ENCODE measurements at regions not wholly inside any gene's neighbourhood (a gene's known extent, or its start where the extent isn't known, plus 50 kb on each side); places are given as distances from the start of the nearest gene placed in this dataset.

DNA sequence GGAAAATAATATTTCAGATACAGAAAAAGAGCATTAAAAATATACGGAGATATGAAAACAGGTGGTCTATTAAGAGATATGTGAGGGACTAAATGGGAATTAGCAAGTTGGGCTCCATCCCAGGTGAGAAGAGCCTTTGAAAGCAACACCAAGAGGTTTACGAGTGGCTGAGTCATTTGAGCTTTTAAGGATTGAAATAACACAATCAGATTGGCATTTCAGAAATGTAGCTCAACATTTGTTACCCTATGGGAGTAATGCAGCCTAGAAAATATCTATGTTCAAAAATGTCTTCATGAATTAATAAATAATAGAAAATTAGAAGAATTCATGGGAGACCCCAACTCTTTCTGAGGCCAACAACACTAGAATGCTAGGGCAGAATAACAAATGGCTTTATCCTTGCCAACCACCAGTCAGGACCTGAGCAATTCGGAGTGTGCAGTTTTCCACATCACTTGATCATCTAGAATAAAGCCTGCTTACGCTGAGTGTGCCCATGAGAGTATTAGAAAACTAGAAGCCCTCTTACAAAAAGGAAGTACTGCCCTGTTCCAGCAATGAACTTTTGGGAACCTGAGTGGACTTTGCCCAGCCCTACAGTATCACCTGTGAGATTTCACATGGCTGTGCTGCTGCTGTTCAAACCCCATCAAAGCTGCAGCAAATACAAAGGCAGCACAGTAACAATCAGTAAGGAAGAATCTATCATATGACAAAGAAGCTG is 538.0 kb upstream of the CAMK1G start:
- no peak for DNase-seq

DNA sequence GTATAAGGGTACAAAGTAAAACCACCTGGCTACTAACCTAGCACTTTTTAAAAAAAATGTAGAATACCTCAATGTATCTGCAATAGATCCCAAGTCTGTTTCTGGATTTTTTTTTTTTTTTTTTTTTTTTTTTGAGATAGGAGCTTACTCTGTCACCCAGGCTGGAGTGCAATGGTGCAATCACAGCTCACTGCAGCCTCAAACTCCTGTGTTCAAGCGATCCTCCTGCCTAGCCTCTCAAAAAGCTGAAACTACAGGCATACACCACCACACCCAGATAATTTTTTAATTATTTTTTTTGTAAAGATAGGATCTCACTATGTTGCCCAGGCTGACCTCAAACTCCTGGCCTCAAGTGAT is 537.5 kb upstream of the CAMK1G start:
- no peak for DNase-seq

DNA sequence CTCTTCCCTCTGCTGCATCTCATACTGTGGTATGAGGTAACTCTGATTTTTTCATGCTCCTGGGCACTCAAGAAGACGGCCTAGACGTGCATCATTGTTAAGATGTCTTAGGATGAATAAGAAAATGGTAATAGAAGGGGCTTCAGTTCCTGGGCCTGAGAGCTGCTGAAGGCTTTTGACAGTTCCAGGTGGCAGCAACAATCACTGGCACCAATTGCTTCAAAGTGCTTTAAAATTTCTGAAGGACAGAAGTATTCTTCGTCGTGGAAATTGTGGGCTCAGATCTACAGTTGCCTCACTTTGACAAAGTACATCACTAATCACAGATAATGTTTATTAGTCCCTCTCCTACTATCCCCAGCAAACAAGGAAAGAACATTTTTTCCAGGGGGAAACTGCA is 536.6 kb upstream of the CAMK1G start:
- no peak for DNase-seq

DNA sequence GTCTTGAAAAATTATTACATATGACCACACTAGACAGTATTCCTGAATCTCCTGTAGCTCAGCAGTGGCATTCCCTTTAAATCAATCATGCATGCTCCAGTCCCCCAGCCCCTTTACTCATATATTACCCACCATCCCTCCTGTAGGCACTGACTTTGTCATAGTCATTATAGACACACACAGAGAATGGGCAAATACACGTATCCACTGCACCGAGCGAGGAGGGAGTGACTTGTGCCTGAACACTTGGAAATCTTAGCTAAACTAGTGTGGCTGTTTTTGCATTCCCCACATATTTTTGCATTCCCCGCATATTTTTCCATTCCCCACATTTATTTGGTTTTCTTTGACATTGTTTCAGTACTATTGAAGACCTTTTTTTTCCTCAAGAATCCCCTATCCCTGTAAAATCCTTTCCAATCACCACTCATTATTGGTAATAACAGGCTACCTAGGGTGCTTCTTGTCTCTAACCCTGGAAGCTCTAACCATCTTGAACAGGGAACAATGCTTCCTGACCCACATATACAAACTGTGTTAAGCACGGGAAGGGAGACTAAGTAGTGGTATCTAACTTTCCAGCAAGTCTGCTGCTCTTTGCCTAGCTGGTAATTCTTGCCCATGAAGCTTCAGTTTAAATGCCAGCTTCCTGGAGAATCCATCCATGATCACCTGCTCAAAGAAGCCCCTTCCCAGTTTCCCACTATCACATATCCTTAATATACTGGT is 534.4 kb upstream of the CAMK1G start:
- DNase-seq, result no peak

DNA sequence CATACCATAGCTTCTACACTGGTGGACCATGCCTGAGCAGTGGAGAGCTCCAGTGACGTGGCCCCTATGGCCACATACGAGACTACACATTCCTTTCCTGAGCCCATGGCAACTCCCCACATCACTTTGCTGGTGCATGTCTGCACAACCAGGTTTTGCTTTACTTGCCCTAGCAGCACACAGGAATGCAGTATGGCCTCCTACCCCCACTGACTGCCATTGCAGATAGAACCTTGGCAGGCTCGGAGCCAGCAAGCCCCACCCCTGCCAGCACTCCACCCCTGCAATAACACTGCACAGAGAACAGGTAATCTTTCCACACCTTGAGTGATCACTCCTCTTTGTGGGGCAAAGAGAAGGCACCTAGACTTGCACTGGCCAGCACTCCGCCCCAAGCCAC is 531.9 kb upstream of the CAMK1G start:
- no peak for DNase-seq

DNA sequence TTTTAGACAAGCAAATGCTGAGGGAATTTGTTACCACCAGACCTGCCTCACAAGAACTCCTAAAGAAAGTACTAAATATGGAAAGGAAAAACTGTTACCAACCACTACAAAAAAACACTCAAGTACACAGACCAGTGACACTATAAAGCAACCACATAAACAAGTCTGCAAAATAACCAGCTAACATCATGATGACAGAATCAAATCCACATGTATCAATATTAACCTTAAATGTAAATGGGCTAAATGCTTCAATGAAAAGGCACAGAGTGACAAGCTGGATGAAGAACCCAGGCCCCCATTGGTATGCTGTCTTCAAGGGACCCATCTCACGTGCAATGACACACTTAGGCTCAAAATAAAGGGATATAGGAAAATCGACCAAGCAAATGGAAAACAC is 529.9 kb upstream of the CAMK1G start:
- DNase-seq, result no peak

DNA sequence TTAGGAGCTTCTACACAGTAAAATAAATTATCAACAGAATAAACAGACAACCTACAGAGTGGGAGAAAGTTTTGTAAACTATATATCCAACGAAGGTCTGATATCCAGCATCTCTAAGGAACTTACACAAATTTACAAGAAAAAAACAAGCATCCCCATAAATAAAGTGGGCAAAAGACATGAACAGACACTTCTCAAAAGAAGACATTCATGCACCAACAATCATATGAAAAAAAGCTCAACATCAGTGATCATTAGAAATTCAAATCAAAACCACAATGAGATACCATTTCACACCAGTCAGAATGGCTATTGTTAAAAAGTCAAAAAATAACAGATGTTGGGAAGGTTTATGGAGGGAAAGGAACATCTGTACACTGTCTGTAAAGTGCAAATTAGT is 526.4 kb upstream of the CAMK1G start:
- no peak for DNase-seq

DNA sequence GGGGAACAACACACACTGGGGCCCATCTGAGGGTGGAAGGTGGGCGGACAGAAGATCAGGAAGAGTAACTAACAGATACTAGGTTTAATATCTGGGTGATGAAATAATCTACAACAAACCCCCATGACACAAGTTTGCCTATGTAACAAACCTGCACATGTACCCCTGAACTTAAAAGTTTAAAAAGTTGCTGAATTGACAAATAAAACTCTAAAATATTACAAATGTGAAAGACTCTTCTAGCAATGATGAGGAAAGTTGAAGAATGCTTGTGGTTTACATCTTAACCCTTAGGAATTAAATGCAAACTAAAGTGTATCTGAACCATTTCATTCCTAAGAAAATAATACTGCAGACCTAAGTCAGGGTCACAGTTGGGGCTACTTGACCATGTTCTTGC is 525.6 kb upstream of the CAMK1G start:
- no peak for DNase-seq

DNA sequence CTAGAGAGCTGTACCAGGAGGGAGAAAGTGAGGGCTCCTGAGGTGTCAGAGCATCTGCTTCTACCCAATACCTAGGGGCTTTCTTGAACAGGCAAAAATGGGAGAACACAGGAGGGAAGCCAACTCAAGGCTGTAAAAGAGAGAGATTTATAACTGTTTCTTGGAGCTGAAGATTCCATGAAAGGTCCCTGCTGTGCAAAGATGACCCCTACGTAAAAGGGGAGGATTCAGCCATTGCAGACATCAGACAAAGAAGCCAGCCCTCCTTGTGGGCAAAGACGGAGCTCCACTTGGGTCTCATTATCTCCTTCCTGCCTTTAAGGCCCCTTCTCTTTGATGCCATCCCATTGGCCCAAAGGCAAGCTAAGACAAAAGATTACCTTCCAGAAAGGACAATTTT is 524.1 kb upstream of the CAMK1G start:
- DNase-seq, result no peak

DNA sequence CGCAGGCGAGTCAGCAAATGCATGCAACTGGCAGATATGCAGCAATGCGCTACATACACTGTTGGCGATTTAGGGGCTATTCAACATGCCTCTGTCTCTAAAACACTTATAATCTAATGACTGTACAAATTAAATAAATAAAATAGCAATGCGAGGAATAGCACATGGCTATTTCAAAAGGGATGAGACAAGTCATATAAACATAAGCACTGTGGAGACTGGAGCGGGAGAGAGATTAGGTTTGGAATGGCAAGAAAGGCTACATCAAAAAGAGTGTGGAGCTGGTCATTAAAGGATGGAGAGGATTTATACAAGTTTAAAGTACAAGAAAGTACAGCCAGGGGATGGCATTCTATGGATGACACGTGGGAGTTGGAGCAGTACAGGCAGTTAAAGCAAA is 523.5 kb upstream of the CAMK1G start:
- DNase-seq, result no peak

DNA sequence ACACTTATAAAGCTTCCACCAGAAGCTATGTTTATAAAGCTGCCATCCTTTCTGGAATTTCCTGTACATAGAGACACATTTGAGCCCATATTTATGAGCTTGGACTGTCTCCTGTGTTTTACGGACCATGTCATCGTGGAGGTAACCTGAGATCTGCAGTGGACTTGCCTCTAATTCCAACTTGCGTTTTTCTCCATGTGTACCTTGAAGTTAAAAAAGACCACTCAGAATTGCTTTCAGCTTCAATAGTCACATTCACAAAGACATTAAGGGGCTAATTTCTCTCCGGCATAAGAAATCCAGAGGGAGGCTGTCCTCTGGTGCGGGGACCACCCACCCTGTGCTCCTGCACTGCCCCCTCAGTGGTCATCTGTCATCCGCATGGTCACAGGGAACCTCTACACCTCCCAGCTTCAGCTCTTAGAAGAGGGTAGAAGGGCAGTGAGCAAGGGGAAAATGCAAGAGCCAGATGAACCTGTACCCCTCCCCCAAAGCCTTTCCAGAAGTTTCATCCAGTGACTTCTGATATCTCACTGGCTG is 521.4 kb upstream of the CAMK1G start:
- DNase-seq, result no peak

DNA sequence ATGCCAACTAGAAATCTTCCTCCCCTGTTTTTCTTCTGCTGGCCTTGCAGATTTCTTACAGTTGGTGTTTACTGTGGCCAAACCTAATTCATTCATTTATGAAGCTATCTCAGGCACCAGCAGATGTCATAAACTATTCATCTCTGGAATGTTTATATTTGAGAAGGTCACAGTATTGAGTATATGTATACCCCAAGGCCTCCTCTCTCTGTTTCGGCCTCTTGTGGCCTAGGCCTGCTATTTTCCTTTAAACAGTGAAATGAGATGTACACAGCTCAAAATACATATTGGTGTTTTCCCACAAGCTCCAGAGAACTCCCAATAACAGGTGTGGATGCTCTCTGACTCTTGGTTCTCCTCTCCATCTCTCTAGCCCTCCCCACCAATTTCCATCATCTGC is 520.7 kb upstream of the CAMK1G start:
- no peak for DNase-seq

DNA sequence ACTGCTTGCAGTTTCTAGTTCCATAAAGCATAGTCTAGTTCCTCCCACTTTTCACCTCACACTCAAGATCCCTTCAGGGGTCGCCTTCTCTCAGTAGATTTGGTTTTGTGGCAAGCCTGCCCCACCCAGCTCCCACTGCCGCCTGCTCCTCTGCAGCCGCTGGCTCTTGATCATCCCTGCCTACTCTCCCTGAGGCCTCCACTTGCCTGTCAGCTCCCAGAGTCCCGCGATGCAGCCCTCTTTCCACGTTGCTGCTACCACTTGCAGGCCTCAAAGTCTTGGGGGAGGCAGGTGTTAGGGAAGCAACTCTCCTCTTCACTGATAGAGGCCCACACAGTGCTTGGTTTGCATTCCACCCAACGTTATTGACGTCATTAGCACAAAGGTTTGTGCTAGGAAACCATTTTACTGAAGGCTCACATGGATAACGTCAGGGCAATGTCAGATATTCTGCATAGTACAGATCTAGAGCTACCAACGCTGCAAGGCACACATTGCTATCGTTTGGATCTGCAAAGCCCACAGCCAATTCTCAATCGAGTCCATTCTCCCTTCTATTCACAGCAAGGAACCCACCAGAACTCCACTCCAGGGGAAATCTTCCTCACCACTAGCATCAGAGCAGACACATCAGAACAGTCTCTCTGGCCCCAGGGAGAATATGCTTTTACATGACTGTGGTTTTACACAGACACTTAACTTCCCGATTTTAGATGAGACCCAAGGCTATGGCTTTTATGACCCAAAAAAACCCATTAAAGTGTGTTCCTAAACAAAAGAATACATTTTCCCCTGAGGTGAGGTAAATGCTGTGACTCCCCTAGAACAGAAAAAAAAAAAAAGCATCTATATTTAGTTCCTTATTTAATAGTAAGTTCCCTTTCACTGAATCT is 519.5 kb upstream of the CAMK1G start:
- no peak for DNase-seq

DNA sequence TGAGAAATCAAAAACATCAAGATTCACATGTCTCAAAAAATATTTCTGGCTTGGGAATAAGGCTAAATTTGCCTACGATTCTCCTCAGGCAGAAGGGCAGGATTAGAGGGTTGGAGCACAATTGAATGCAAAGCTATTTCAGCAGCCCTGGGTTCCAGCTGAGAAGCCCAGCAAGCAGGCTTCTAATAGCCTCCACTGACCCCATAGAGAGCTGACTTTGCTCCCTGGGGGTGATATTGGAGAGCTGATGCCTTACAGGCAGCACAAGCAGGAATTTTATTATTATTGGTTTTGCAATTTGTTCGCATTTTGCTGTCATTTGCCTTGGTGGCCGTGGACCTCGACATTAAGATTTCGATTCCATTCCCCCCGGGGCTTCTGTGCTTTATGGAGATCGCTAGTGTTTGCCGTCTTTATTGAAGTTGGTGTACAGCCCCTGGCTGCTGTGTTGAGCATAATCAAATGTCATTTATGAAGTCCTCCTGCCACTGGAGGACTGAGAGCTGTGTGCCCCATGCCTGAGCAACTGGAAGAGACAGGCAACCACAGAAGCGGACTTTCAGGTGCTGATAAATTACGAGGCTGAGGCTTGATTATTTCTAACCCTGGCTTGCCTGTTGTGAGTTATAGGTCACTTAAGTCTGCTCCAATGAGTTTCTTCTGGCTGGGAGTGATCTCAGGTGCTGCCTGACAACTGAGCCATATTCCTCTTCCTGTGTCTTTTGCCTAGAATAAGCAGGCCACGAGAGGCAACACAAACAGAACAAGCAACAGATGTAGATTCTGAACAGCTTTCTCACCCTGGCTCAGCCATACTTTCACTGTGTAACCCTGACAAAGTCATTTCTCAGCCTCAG is 518.4 kb upstream of the CAMK1G start:
- DNase-seq, result no peak

DNA sequence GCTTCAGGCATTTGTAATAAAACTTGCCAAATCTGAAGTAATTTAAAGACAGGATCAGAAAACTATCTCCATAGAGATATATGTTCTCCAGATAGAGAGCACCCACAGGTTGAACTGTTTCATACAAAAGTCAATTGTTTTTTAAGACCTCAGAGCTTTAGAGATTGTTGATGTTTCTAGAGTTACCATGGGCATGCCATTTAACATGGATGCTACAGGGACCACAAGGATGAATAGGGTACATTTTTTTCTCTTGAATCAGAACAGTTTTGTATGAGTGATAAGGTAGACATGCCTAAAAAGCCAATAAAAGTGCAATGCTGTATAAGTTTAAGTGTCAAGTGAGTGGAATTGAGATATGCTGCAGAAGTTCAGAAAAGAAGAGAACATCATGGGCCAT is 511.0 kb upstream of the CAMK1G start:
- DNase-seq, result no peak

DNA sequence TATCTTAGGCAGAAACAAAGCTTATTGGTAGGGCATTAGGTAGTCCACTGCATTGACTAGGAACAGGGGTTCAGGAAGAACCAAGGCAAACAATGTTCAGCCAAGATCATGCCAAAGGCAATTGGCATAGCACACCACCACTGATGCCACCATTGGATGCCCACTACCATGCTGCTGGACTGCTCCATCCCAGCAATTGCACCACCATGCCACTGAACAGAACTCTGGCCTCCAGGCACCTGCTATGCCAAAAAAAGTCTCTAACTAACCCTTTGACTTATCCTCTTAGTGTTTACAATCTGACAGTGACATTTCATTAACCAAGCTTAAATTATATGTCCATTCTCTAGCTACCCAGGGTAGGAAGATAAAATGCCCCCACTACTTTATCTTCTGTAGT is 509.6 kb upstream of the CAMK1G start:
- no peak for DNase-seq

DNA sequence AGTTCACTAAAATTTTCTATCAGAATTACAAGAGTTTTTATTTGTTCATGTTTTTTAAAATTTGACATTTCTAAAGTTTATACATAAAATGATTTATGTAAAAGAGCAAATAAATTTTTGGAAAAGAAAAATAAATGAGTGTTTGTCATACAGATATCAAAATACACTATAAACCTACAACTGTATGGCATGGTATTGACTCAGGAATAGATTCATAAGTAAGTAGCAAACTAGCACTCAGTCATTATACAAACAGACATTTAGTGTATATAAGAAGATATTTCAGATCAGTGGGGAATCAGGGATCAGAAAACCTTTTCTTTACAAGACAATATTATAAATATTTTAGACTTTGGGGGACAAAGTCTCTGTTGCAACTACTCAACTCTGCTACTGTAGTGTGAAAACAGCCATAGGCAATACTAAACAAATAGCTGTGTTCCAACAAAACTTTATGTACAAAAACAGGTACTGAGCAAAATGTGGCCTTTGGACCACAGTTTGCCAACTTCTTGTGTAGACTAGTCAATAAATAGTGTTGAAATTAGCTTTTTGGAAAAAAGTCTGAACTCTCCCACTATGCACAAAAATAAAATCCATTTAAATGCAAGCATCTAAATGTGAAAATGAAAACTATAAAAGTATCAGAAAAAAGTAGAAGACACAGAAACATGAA is 508.8 kb upstream of the CAMK1G start:
- DNase-seq, result no peak

DNA sequence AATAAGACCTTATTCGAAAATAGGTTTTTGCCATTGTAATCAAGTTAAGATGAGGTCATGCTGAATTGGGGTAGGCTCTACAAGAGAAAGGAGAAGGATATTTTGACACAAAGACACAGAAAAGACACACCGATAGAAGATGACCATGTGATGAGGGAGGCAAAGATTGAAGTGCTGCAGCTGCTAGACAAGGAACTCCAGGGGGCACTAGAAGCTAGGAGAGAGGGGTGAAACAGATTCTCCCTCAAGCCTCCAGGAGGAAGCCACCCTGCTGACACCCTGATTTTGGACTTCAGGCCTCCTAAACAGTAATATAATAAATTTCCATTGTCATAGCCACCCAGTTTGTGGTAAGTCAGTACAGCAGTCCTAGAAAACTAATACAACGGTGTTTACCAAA is 506.8 kb upstream of the CAMK1G start:
- no peak for DNase-seq

DNA sequence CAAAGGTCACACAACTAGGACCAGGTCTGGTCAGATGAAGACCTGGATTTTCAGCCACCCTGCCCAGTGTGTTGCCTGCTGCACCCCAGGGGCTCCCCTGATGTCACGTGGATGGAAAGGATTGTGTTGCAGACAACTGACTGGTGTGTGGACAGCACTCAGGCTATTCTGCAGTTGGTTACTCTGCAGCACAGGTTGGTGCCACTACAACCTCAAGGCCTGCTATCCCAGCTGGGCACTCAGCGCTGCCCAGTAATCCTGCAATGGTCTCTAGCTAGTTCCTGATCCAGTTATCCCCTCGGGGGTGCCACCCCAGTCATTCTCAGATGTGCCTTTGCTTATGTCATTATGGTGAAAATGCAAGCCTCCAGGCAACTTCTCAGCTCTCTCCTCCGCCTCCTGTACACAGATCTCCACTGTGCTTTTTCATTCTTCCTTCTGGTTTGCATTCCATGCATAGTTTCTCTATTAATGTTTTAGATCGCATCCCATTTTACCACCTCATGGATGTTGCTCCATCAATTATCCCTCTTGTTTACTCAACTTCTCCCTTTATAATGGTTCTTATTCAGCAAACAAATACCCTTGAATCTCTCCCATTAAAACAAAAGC is 503.2 kb upstream of the CAMK1G start:
- no peak for DNase-seq

DNA sequence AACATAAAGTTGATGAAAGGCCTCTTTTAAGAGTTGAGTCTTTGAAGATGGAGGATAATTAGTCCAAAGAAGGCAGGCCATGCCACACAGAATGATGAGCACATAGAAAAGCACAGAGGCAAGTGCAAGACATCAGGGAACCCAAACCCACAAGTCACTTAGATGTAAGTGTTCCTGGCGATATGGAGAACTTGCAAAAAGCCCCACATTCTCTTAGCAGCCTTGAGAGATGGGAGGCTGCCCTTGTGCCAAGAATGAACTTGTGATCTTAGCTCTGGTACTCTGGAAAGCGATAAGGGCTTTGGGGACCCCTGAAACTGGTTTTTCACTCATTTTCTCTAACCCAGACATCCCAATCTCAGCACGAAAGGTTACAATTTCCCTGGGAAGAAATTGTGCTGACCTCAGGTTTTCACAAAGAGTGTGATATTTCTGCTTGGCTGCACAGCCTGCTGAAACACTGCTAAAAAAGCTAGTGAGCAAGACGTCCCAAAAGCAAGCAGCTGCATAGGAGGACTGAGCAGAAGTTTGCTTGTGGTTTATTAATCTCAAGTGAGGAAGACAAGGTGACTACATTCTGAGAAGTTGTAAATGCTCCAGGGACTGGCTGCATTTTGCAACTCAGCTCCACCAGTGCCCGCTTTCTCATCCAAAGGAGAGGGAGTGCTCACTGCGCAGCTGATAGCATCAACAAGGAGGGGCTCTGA is 496.9 kb upstream of the CAMK1G start:
- DNase-seq, result no peak

DNA sequence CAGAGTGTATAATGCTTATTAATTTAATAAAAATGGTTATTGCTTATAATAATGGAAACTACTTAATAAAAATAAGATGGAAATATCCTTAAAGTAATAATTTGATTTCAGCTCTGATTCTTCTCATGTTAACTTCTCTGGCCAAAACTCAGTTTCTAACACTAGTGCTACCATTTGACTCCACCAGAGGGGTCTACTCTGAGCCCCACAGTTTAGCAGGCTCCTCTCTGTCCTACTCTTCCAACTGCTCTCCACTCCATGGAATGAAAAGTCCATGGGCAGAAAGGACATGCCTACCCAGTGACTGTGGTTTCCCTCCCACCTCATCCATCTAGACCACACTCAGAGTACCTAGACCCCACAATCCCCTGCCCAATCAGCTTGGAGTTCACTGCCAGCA is 489.1 kb upstream of the CAMK1G start:
- no peak for DNase-seq

All from activated gamma-delta T cell treated with Interleukin-2 at 50 U/mL for 16 hours (primary cell).